SK-N-MC (cell line): ENCODE measurements at regions not wholly inside any gene's neighbourhood (a gene's known extent, or its start where the extent isn't known, plus 50 kb on each side); places are given as distances from the start of the nearest gene placed in this dataset.
"Not testable (repeated sequence)": the region's sequence is repeated elsewhere in the genome, so short reads cannot be mapped to it uniquely, and the experiment has no call there.

Experiments used
- DNase-seq: peaks from one replicate; pipeline ENCODE4 v3.0.0-alpha.2; 2011; ENCODE audit warnings: low read depth, low spot score
- H3K27ac ChIP-seq: fragments of 200-600 bp; sonication (generic); 2 replicates; pipeline ENCODE4 v1.5.1; 2016; ENCODE audit warnings: mixed run types
- H3K36me3 ChIP-seq: fragments of 200-600 bp; sonication (generic); 2 replicates; pipeline ENCODE4 v1.6.1; 2017; ENCODE audit warnings: antibody characterized with exemption, low read length, mixed read lengths; ENCODE audit not compliant: insufficient read depth
- H3K4me3 ChIP-seq: fragments of 200-600 bp; sonication (generic); 2 replicates; pipeline ENCODE4 v1.5.1; 2016
- H3K9ac ChIP-seq: fragments of 200-600 bp; sonication (generic); 2 replicates; pipeline ENCODE4 v1.8.0; 2017; ENCODE audit warnings: mixed run types, mixed read lengths; ENCODE audit not compliant: insufficient read length
- H3K9me3 ChIP-seq: fragments of 200-600 bp; sonication (generic); 2 replicates; pipeline ENCODE4 v1.6.1; 2017; ENCODE audit warnings: low read depth, mild to moderate bottlenecking, antibody characterized with exemption, low read length, moderate library complexity, mixed read lengths
- EZH2 ChIP-seq: fragments of 200-600 bp; sonication (generic); IDR thresholded peaks from one replicate; pipeline ENCODE4 v1.6.1; 2017; ENCODE audit warnings: antibody characterized with exemption
- FOXP2 ChIP-seq: optimal IDR thresholded peaks from 2 replicates; pipeline ENCODE3; 2011; ENCODE audit warnings: mild to moderate bottlenecking, moderate library complexity; ENCODE audit not compliant: insufficient read depth; ENCODE audit errors: extremely low read length, control extremely low read depth
- POLR2AphosphoS5 ChIP-seq: IDR thresholded peaks from 2 replicates; pipeline ENCODE4 v1.6.1; 2012; ENCODE audit warnings: mild to moderate bottlenecking, low read depth, low read length, borderline replicate concordance

DNA sequence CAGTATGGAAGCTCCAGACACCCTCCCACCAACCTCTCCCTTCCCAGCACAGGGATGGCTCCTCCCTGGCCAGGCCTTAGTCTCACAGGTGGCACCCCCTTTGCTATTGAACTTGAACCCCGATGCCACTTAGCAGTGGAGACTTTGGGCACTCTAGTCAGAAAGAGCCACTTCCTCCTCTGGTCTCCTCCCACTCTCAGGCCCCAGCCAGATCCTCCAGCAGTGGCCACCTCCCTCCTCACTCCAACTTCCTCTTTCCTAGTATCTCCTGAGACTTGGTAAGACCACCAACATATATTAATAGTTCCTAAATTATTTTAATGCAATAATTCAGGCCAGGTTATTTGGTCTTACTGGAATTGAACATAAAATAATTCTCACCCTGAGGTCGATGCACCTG, 437.2 kb upstream of the ID2 start:
- no peak for DNase-seq
- no peak for TF ChIP-seq FOXP2
- TF ChIP-seq POLR2AphosphoS5 = no peak
- TF ChIP-seq EZH2 = no peak
- Histone ChIP-seq H3K9me3 (0 out of 2 replicates have a peak, but pooled peaks cover under 1% of the 10 kb centered on the region), H3K4me3 (no peak overlapping the region), H3K27ac (no peak overlapping the region), H3K36me3 (no peaks in the 10 kb centered on the region), H3K9ac (no peak overlapping the region)

DNA sequence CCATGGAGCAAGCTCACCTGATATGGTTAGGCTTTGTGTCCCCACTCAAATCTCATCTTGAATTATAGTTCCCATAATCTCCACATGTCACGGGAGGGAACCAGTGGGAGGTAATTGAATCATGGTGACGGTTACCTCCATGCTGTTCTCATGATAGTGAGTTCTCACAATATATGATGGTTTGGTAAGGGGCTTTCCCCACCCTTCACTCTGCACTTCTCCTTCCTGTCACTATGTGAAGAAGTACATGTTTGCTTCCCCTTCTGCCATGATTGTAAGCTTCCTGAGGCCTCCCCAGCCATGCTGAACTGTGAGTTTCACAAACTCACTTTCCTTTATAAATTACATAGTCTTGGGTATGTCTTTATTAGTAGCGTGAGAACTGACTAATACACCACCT, 435.7 kb upstream of the ID2 start:
- H3K4me3 ChIP-seq = no peak overlapping the region
- TF ChIP-seq EZH2 (no peak), POLR2AphosphoS5 (no peak), FOXP2 (no peak)
- no peak overlapping the region for H3K27ac ChIP-seq
- H3K36me3 ChIP-seq = no peaks in the 10 kb centered on the region
- DNase-seq = no peak
- H3K9me3 ChIP-seq = peaks cover 3% of the 10 kb centered on the region; the same call in 1 of the 2 replicates
- H3K9ac ChIP-seq = no peak overlapping the region

DNA sequence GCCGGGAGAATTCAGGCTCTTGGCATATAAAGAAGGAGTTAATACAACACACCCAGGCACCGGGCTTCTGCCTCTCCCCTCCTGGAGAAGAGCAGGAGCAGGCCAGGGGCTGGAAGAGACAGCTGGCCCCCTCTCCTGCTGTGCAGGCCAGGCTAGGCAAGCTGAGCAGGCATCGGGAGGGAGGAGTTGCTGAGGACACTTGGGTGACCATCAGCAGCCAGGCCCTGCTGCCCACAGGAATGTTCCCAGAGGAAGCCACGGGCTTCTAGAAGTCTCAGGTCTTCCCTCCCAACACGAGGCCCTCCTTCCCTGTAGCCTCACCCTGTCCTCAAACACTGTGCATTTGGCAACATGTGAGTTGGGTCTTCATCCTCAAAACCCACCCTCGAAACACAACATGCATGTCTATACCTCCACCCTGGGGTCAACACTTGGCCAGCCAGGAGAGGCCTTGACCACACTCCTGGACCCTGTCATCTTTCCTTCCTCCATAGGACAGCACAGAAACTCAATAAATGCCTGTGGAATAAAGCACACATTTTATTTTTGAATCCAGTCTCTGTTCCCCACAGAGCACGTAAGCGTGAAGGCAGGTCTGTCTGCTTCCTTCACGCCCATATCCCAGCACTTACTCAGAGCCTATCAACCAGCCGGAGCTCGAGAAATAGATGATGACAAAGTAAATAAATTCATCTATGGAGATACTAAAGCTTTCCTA, 433.8 kb upstream of the ID2 start:
- Histone ChIP-seq H3K4me3 (no peak overlapping the region), H3K36me3 (no peaks in the 10 kb centered on the region), H3K27ac (peak overlapping the region; percentile 37; the same call in 1 of the 2 replicates), H3K9me3 (peaks cover 3% of the 10 kb centered on the region; the same call in 1 of the 2 replicates), H3K9ac (no peak overlapping the region)
- no peak for DNase-seq
- no peak for TF ChIP-seq POLR2AphosphoS5
- no peak for TF ChIP-seq EZH2
- TF ChIP-seq FOXP2 = no peak

DNA sequence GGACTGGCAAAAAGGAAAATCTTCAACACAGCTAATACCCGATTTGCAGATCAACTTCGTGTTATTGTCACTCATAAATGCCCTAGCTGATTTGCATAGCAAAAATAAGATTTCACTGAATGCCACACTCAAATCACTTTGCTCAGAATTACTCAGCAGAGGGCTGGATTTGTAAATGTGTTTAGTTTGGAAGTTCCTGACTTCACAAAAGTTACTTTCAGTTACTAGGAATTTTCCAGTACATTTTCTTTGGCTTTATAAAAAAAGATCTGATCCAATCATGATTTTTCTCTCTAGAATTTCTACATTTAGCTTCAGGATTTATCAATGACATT, 433.3 kb upstream of the ID2 start:
- H3K9me3 ChIP-seq = peaks cover 3% of the 10 kb centered on the region; the same call in 1 of the 2 replicates
- peak overlapping the region; percentile 37; the same call in 1 of the 2 replicates for H3K27ac ChIP-seq

DNA sequence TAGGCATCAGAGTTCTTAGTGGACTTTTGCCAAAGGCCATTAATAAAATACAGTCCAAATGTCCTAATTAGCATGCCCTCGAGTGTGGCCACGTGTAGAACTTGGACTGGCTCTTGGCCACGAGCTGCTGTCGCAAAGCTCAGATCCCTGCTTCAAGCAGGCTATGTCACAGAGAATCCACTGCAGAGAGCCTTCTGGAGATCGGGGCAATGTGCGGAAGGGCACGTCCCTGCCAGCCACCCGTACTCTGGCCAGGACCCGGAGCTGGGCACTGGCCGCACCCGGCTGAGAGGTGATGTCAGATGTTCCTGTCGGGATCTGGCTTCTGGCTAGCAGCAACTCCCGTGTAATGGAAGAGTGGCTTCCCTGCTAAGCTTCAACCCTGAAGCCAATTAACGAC, 432.7 kb upstream of the ID2 start:
- no peak for DNase-seq
- H3K27ac ChIP-seq = no peak overlapping the region
- H3K9me3 ChIP-seq = peaks cover 3% of the 10 kb centered on the region; the same call in 1 of the 2 replicates
- no peaks in the 10 kb centered on the region for H3K36me3 ChIP-seq
- no peak overlapping the region for H3K9ac ChIP-seq
- TF ChIP-seq FOXP2 (no peak), EZH2 (no peak)
- H3K4me3 ChIP-seq = no peak overlapping the region

More for the DNA sequence above, 433.3 kb upstream of the ID2 start:
- no peak for TF ChIP-seq POLR2AphosphoS5
- TF ChIP-seq EZH2 = no peak
- TF ChIP-seq FOXP2 = no peak
- DNase-seq = no peak
- no peaks in the 10 kb centered on the region for H3K36me3 ChIP-seq
- no peak overlapping the region for H3K4me3 ChIP-seq
- H3K9ac ChIP-seq = no peak overlapping the region

DNA sequence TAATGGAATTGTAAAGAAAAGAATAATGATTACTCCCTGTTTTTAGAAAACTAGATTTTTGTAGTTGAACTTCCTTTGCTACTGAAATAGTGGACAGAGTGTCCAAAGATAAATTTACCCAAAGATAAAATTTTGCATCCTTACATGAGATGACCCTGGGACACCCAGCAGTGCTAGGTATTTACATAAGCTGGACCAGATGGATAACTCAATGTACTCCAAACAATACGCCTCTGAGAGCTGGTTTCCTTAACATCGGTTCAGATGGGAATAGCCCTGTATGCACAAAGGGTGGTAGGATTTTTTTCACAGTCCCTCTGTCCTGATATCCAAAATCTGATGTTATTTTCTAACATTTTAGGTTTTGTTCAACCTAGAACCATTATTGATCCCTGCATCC, 432.1 kb upstream of the ID2 start:
- no peak overlapping the region for H3K9ac ChIP-seq
- H3K9me3 ChIP-seq = peaks cover 3% of the 10 kb centered on the region; the same call in 1 of the 2 replicates
- no peak overlapping the region for H3K4me3 ChIP-seq
- TF ChIP-seq POLR2AphosphoS5 (no peak), FOXP2 (no peak), EZH2 (no peak)
- no peak overlapping the region for H3K27ac ChIP-seq
- H3K36me3 ChIP-seq = no peaks in the 10 kb centered on the region
- DNase-seq = no peak

DNA sequence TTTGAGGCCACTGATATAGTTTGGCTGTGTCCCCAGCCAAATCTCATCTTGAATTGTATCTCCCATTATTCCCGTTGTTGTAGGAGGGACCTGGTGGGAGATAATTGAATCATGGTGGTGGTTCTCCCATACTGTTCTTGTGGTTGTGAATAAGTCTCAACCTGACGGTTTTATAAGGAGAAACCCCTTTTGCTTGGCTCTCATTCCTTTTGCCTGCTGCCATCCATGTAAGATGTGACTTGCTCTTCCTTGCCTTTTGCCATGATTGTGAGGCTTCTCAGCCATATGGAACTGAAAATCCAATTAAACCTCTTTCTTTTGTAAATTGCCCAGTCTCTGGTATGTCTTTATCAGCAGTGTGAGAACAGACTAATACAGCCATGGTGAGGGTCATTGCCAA, 431.6 kb upstream of the ID2 start:
- H3K9me3 ChIP-seq, H3K27ac ChIP-seq, H3K4me3 ChIP-seq, H3K9ac ChIP-seq, H3K36me3 ChIP-seq, DNase-seq: not testable (repeated sequence)

DNA sequence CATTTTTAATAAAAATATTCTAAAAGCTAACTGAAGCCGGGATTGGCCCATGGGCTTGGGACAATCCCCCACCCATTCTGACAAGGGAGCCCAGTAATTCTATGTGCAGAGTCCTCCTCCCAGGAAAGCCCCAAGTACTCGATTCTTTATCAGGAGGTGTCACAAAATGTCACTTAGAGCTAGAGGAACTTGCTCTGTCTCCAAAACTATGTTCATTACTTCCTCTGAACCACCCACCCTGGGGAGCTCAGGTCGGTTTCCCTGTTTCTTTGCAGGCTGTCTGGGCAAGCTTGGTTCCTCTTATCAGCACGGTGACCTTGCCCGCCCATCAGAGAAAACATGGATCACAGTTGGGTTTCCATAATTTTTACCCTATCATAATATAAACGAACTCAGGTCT, 430.6 kb upstream of the ID2 start:
- no peak overlapping the region for H3K9ac ChIP-seq
- no peak overlapping the region for H3K27ac ChIP-seq

DNA sequence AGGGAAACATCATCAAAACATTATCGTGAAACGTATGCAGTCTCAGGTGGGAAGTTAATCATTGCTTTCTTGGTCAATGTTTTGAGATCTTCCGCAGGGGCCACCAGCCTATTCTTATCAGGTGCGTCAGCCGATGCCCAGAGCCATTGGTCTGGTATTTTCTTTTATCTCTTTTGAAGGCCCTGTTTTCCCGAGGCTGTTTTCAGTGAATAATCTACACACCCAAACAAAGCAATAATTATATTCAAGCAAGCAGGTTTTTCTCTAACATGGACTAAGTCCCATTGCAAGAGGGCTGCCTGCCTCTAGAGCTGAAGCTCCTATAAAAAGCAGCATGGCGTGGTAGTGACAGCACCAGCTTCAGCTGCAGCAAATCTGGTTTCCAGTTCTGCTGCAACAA, 430.0 kb upstream of the ID2 start:
- no peak overlapping the region for H3K9ac ChIP-seq
- H3K4me3 ChIP-seq = no peak overlapping the region
- TF ChIP-seq EZH2 = no peak
- TF ChIP-seq FOXP2 = no peak
- TF ChIP-seq POLR2AphosphoS5 = no peak
- peaks cover 3% of the 10 kb centered on the region; the same call in 1 of the 2 replicates for H3K9me3 ChIP-seq
- H3K36me3 ChIP-seq = no peaks in the 10 kb centered on the region
- H3K27ac ChIP-seq = no peak overlapping the region
- DNase-seq = no peak

More for the DNA sequence above, 430.6 kb upstream of the ID2 start:
- Histone ChIP-seq H3K4me3 (no peak overlapping the region), H3K9me3 (peaks cover 3% of the 10 kb centered on the region; the same call in 1 of the 2 replicates), H3K36me3 (no peaks in the 10 kb centered on the region)
- DNase-seq = no peak
- TF ChIP-seq EZH2 = no peak
- TF ChIP-seq POLR2AphosphoS5 = no peak

DNA sequence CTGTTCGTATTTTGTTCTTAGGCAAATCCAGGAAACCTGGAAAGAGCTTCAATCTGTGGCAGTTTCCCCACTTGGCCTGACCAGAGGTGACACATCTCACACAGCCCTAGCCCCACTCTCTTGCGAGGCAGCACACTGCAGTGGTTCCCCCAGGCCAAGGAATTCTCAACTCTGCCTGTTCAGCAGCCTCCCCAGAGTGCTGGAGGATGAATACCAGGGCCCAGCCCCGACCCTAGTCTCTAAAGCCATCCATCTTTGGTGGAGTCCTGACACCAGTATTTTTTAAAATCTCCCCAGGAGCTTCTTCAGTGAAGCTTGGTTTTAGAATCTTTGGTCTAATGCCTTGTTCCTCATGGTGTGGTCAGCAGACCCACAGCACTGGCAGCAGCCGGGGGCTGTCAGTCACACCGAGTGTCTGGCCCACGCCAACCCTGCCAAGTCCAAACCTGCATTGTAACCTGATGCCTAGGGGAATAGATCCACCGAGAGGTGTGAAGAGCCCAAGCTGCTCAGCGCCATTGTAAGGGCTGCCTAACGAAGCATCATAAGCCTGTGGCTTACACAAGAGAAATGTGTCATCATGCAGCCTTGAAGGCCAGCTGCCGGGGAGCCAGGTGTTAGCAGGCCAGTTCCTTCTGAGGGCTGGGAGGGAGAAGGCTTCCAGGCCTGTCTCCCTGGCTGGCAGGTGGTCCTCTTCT, 428.7 kb upstream of the ID2 start:
- Histone ChIP-seq H3K27ac (no peak overlapping the region), H3K36me3 (no peaks in the 10 kb centered on the region), H3K9me3 (peaks cover 3% of the 10 kb centered on the region; the same call in 1 of the 2 replicates), H3K9ac (no peak overlapping the region), H3K4me3 (no peak overlapping the region)
- TF ChIP-seq FOXP2 (no peak), EZH2 (no peak), POLR2AphosphoS5 (no peak)
- DNase-seq = no peak
